Upper lobe of right lung (tissue), 1 donor: ENCODE measurements at regions not wholly inside any gene's neighbourhood (a gene's known extent, or its start where the extent isn't known, plus 50 kb on each side); places are given as distances from the start of the nearest gene placed in this dataset.
"Not testable (repeated sequence)": the region's sequence is repeated elsewhere in the genome, so short reads cannot be mapped to it uniquely, and the experiment has no call there.

Experiments used
- ATAC-seq: fragments of 200-7000 bp; cut with Tn5 transposase; one replicate; pipeline ENCODE4 v1.9.1; 2020; ENCODE audit warnings: mild to moderate bottlenecking, moderate library complexity
- DNase-seq: peaks from one replicate; pipeline ENCODE4 v3.0.0-alpha.2; 2020
- H3K27ac ChIP-seq: fragments of 200-600 bp; one replicate; pipeline ENCODE4 v1.8.0; 2022
- H3K27me3 ChIP-seq: fragments of 200-600 bp; one replicate; pipeline ENCODE4 v1.8.0; 2022; ENCODE audit warnings: mild to moderate bottlenecking
- H3K36me3 ChIP-seq: fragments of 200-600 bp; one replicate; pipeline ENCODE4 v1.8.0; 2022
- H3K4me1 ChIP-seq: fragments of 200-600 bp; one replicate; pipeline ENCODE4 v1.8.0; 2022
- H3K4me3 ChIP-seq: fragments of 200-600 bp; one replicate; pipeline ENCODE4 v1.8.0; 2022; ENCODE audit warnings: mild to moderate bottlenecking
- H3K9me3 ChIP-seq: fragments of 200-600 bp; one replicate; pipeline ENCODE4 v1.8.0; 2022
- intact Hi-C: fragments of 100-400 bp; cut with DNase I; formaldehyde crosslinking; loops from one replicate; pipeline ENCODE4 v1.11.0; 2022
- TF ChIP-seq, protein P1 (sequence below): fragments of 200-600 bp; IDR thresholded peaks from one replicate; pipeline ENCODE4 v1.8.0; 2022; ENCODE audit warnings: antibody characterized with exemption
- donor health status: DM: no; HTN: yes; CAD: no; lungs with severe emphysema.

DNA sequence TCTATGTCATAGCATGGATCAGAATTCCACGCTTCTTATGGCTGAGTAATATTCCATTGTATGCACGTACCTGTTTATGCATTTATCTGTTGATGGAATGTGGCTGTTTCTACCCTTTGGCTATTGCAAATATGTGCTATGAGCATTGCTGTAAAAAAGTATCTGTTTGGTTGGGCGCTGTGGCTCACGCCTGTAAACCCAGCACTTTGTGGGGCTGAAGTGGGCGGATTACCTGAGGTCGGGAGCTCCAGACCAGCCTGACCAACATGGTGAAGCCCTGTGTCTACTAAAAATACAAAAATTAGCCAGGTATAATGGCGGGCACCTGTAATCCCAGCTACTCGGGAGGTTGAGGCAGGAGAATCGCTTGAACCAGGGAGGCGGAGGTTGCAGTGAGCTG lies 182.4 kb downstream of the BCAS1 start:
- no peaks in the 10 kb centered on the region for H3K4me1 ChIP-seq
- intact Hi-C loops, result no loop called here
- ATAC-seq (no peak), DNase-seq (no peak)
- H3K9me3 ChIP-seq, result no peaks in the 10 kb centered on the region
- no peak overlapping the region for H3K4me3 ChIP-seq
- TF ChIP-seq, protein P1, sequence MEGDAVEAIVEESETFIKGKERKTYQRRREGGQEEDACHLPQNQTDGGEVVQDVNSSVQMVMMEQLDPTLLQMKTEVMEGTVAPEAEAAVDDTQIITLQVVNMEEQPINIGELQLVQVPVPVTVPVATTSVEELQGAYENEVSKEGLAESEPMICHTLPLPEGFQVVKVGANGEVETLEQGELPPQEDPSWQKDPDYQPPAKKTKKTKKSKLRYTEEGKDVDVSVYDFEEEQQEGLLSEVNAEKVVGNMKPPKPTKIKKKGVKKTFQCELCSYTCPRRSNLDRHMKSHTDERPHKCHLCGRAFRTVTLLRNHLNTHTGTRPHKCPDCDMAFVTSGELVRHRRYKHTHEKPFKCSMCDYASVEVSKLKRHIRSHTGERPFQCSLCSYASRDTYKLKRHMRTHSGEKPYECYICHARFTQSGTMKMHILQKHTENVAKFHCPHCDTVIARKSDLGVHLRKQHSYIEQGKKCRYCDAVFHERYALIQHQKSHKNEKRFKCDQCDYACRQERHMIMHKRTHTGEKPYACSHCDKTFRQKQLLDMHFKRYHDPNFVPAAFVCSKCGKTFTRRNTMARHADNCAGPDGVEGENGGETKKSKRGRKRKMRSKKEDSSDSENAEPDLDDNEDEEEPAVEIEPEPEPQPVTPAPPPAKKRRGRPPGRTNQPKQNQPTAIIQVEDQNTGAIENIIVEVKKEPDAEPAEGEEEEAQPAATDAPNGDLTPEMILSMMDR, result no peak
- no peaks in the 10 kb centered on the region for H3K27me3 ChIP-seq
- H3K27ac ChIP-seq, result no peak overlapping the region
- H3K36me3 ChIP-seq, result no peaks in the 10 kb centered on the region

DNA sequence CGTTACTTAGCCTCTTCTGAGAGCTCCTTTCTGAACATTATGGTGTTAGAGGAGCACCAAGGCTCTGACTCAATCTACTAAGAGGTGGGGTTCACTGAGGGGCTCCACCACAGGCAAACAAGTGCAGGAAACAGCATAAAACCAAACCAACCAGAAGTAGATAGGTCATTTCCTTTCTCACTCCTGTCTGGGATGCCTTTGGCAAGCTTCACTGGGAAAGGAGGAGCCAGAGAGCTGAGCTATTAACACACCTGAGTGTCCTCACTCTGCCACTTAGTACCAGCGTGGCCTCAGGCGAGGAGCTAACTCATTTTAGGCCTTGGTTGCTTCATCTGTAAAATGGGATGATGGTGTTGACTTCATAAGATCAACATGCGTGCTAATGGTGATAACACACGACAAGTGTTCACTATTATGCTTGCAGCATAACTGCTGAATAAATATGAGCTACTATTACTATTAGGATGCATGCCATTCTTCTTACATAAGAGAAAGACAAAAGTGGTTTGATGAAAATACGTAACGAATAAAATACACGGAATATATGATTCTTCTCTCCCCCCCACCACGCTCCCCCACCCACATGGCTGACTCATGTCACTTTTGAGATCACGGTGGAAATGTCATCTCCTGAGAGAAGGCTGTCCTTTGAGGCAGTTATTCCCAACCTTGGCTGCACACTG lies 185.4 kb downstream of the BCAS1 start:
- no peak overlapping the region for H3K27ac ChIP-seq
- no peak for ATAC-seq
- H3K9me3 ChIP-seq, result no peaks in the 10 kb centered on the region
- H3K4me3 ChIP-seq, result no peak overlapping the region
- no peak for DNase-seq
- TF ChIP-seq, protein P1, result no peak
- no peaks in the 10 kb centered on the region for H3K36me3 ChIP-seq
- intact Hi-C loops, result no loop called here
- H3K4me1 ChIP-seq, result no peaks in the 10 kb centered on the region
- no peaks in the 10 kb centered on the region for H3K27me3 ChIP-seq

DNA sequence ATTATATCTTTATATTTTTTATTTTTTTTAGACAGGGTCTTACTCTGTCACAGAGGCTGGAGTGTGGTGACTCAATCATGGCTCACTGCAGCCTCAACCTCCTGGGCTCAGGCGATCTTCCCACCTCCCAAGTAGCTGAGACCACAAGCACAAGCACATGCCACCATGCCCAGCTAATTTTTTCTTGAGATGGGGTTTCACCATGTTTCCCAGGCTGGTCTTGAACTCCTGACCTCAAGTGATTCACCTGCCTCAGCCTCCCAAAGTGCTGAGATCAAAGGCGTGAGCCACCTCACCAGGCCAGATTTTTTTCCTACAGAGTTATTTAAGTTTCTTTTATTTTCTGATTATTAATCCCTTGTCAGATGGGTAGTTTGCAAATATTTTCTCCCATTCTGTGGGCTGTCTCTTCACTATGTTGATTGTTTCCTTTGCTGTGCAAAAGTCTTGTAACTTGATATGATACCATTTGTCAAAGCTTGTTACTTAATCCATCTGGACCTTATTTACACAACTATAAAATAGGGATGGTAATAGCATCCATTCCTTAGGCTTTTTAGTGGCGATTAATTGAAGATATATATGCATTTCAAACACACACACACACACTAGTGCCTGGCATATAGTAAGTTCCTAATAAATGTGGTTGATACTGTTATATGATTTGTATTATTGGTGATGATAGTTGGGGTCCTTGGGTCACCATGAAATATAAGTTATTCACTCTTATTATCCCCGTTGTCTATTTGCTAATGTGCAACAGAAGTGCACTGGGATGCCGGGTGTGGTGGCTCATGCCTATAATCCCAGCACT lies 187.1 kb downstream of the BCAS1 start:
- H3K27ac ChIP-seq, result no peak overlapping the region
- H3K4me3 ChIP-seq, result no peak overlapping the region
- intact Hi-C loops, result no loop called here

DNA sequence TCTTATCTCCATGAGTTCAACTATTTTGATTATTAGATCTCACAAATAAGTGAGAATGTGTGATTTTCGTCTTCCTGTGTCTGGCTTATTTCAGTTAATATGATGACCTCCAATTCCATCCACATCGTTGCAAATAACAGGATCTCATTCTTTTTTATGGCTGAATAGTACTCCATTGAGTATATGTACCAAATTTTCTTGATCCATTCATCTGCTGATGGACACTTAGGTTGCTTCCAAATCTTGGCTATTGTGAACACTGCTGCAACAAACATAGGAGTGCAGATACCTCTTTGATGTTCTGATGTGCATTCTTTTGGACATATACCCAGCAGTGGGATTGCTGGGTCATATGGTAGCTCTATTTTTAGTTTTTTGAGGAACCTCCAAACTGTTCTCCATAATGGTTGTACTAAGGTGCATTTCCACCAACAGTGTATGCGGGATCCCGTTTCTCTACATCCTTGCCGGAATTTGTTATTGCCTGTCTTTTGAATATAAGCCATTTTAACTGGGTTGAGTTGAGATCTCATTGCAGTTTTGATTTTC lies 187.9 kb downstream of the BCAS1 start:
- H3K4me1 ChIP-seq, H3K4me3 ChIP-seq, H3K36me3 ChIP-seq, H3K27ac ChIP-seq, ATAC-seq, DNase-seq, H3K27me3 ChIP-seq, intact Hi-C loops, H3K9me3 ChIP-seq: not testable (repeated sequence)

More for the DNA sequence above, 187.1 kb downstream of the BCAS1 start:
- TF ChIP-seq, protein P1, result no peak
- ATAC-seq (no peak), DNase-seq (no peak)
- H3K36me3 ChIP-seq, result no peaks in the 10 kb centered on the region
- H3K4me1 ChIP-seq, result peaks cover 3% of the 10 kb centered on the region
- no peaks in the 10 kb centered on the region for H3K9me3 ChIP-seq
- H3K27me3 ChIP-seq, result no peaks in the 10 kb centered on the region

DNA sequence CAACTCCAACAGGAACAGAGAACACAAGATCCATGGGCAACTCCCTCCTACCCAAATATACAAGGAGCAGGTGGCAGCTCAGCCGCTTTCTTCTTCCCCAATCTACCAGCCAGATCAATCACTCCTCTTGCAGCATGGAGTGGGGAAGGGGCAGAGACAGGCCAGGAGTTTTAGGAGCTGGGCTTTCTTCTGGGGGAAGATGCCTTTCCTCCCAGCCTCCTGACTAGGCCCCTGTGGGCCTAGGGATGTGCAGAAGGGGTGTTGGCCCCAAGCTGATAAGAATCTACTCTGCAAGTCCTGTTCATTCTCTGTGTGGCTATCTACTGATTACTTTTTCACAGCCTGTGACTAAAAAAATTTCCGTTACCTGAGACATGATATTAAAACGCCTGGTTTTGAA lies 189.0 kb downstream of the BCAS1 start:
- intact Hi-C loops, result no loop called here
- Histone ChIP-seq H3K36me3 (no peaks in the 10 kb centered on the region), H3K4me3 (no peak overlapping the region), H3K27ac (no peak overlapping the region), H3K4me1 (peaks cover 3% of the 10 kb centered on the region), H3K27me3 (no peaks in the 10 kb centered on the region), H3K9me3 (no peaks in the 10 kb centered on the region)
- no peak for ATAC-seq
- DNase-seq, result no peak
- TF ChIP-seq, protein P1, result no peak

DNA sequence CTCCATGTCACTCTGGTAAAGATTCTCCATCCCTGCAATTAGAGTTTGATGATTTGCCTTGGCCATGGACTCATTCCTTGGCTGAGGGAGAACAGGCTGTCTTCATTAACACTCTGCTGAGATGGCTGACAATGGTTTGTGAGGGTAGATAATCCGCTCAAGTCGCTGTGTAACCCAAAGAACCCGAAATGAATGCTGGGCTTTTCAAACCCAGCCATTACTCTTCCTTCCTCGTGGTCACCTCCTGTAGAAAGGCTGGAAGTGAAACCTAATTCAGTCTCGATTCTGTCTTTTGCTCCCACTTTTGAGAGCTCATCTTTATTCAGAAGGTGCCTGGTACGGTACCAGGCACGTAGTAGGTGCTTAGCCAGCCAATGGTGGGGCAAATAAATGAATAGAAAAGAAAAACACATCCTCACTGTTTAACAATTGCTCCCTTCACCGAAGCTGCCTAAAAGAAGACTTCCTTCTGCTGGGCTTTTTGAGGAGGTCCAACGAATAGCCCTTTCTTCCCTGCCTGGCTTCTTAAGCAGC lies 190.2 kb downstream of the BCAS1 start:
- Histone ChIP-seq H3K36me3 (no peaks in the 10 kb centered on the region), H3K4me1 (peaks cover 3% of the 10 kb centered on the region), H3K9me3 (no peaks in the 10 kb centered on the region), H3K4me3 (no peak overlapping the region), H3K27ac (no peak overlapping the region), H3K27me3 (no peaks in the 10 kb centered on the region)
- intact Hi-C loops, result no loop called here
- TF ChIP-seq, protein P1, result no peak
- DNase-seq, result no peak
- no peak for ATAC-seq
